BLaER1 treated with 17β-estradiol and CSF1 and Interleukin-3, amounts not matched to agents 10 nM and 100 nM (cell line): ENCODE measurements at regions not wholly inside any gene's neighbourhood (a gene's known extent, or its start where the extent isn't known, plus 50 kb on each side); places are given as distances from the start of the nearest gene placed in this dataset.
"Not testable (repeated sequence)": the region's sequence is repeated elsewhere in the genome, so short reads cannot be mapped to it uniquely, and the experiment has no call there.

Experiments used
- H3K27ac ChIP-seq, 11 experiments: shearing (Covaris generic); formaldehyde crosslinking; 2 replicates each; pipeline ENCODE4 v1.8.1; 2022
- H3K27me3 ChIP-seq, 11 experiments: shearing (Covaris generic); formaldehyde crosslinking; 2 replicates each; pipeline ENCODE4 v1.8.1; 2022
- H3K36me3 ChIP-seq, 11 experiments: shearing (Covaris generic); formaldehyde crosslinking; 2 replicates each; pipeline ENCODE4 v1.8.1; 2022
- H3K4me1 ChIP-seq, 10 experiments: shearing (Covaris generic); formaldehyde crosslinking; 2 replicates each; pipeline ENCODE4 v1.8.1; 2022
- H3K4me2 ChIP-seq, 11 experiments: shearing (Covaris generic); formaldehyde crosslinking; 2 replicates each; pipeline ENCODE4 v1.8.1; 2022
- H3K4me3 ChIP-seq, 10 experiments: shearing (Covaris generic); formaldehyde crosslinking; 2 replicates each; pipeline ENCODE4 v1.8.1; 2022
- H3K9ac ChIP-seq, 11 experiments: shearing (Covaris generic); formaldehyde crosslinking; 2 replicates each; pipeline ENCODE4 v1.8.1; 2022
- H3K9me3 ChIP-seq, 11 experiments: shearing (Covaris generic); formaldehyde crosslinking; replicated peaks in 1 of 11; 2 replicates each; pipeline ENCODE4 v1.8.1; 2022
- H4K20me1 ChIP-seq, 11 experiments: shearing (Covaris generic); formaldehyde crosslinking; 2 replicates each; pipeline ENCODE4 v1.8.1; 2022
- Cebpa-rat ChIP-seq, 11 experiments: shearing (Covaris generic); IDR thresholded peaks; 2 replicates each; pipeline ENCODE4 v1.8.1; 2022

GRCh38 chr13:111437417-111437816 lies 117.0 kb downstream of the TEX29 start:
- no peak overlapping the region for H3K27ac ChIP-seq
- no peak overlapping the region for H3K4me2 ChIP-seq
- H4K20me1 ChIP-seq = no peaks in the 10 kb centered on the region
- H3K36me3 ChIP-seq = no peaks in the 10 kb centered on the region
- H3K4me3 ChIP-seq = no peak overlapping the region
- H3K27me3 ChIP-seq = no peaks in the 10 kb centered on the region
- peaks cover 0 to 6% (median 4%) of the 10 kb centered on the region in 11 experiments; a peak in 14 of 22 replicates for H3K9me3 ChIP-seq
- no peak overlapping the region for H3K9ac ChIP-seq
- peaks cover 0 to 6% (median 2%) of the 10 kb centered on the region in 10 experiments; a peak in 11 of 20 replicates for H3K4me1 ChIP-seq
- TF ChIP-seq Cebpa-rat (IDR thresholded peaks at IDR 0.05) = no peak

- Histone ChIP-seq H3K27ac (no peak overlapping the region), H3K4me3 (no peak overlapping the region), H3K36me3 (no peaks in the 10 kb centered on the region), H3K4me1 (0 out of 20 replicates have a peak, but pooled peaks cover 0 to 4% (median 0%) of the 10 kb centered on the region in 10 experiments), H3K9ac (no peak overlapping the region), H3K9me3 (peaks cover 5 to 12% (median 10%) of the 10 kb centered on the region in 11 experiments; a peak in 20 of 22 replicates), H3K4me2 (no peak overlapping the region), H3K27me3 (no peaks in the 10 kb centered on the region), H4K20me1 (no peaks in the 10 kb centered on the region)
- no peak for TF ChIP-seq Cebpa-rat (IDR thresholded peaks at IDR 0.05)
These were observed 117.6 kb downstream of the TEX29 start for GRCh38 chr13:111437856-111438547.

- not testable (repeated sequence) for H3K27ac ChIP-seq, H3K4me1 ChIP-seq, H3K9ac ChIP-seq, H3K4me3 ChIP-seq, H3K36me3 ChIP-seq, H4K20me1 ChIP-seq, H3K4me2 ChIP-seq, H3K27me3 ChIP-seq
- peaks cover 16 to 31% (median 26%) of the 10 kb centered on the region in 11 experiments; a peak in 21 of 22 replicates for H3K9me3 ChIP-seq
These were observed 120.0 kb downstream of the TEX29 start for GRCh38 chr13:111440492-111440891.

- Histone ChIP-seq H3K36me3 (peaks cover 0 to 4% (median 0%) of the 10 kb centered on the region in 11 experiments; a peak in 1 of 22 replicates), H3K27me3 (no peaks in the 10 kb centered on the region), H3K9me3 (peaks cover 33 to 52% (median 45%) of the 10 kb centered on the region in 11 experiments), H4K20me1 (no peaks in the 10 kb centered on the region), H3K9ac (no peak overlapping the region), H3K27ac (no peak overlapping the region), H3K4me3 (no peak overlapping the region), H3K4me1 (no peaks in the 10 kb centered on the region), H3K4me2 (no peak overlapping the region)
- no peak for TF ChIP-seq Cebpa-rat (IDR thresholded peaks at IDR 0.05)
These were observed 123.5 kb downstream of the TEX29 start for GRCh38 chr13:111443981-111444380.

GRCh38 chr13:111448504-111448903 lies 128.1 kb downstream of the TEX29 start:
- H3K9me3 ChIP-seq = peaks cover 18 to 38% (median 32%) of the 10 kb centered on the region in 11 experiments
- no peaks in the 10 kb centered on the region for H3K27me3 ChIP-seq
- no peak for TF ChIP-seq Cebpa-rat (IDR thresholded peaks at IDR 0.05)
- H3K4me2 ChIP-seq = no peak overlapping the region
- no peaks in the 10 kb centered on the region for H4K20me1 ChIP-seq
- H3K27ac ChIP-seq = no peak overlapping the region
- H3K36me3 ChIP-seq = peaks cover 0 to 4% (median 0%) of the 10 kb centered on the region in 11 experiments; a peak in 1 of 22 replicates
- 0 out of 20 replicates have a peak, but pooled peaks cover 0 to 9% (median 0%) of the 10 kb centered on the region in 10 experiments for H3K4me1 ChIP-seq
- H3K9ac ChIP-seq = no peak overlapping the region
- H3K4me3 ChIP-seq = no peak overlapping the region

- Histone ChIP-seq H3K27ac (no peak overlapping the region), H3K27me3 (no peaks in the 10 kb centered on the region), H3K9me3 (peaks cover 18 to 41% (median 30%) of the 10 kb centered on the region in 11 experiments), H4K20me1 (no peaks in the 10 kb centered on the region), H3K9ac (no peak overlapping the region), H3K4me3 (no peak overlapping the region), H3K36me3 (peaks cover 0 to 4% (median 0%) of the 10 kb centered on the region in 11 experiments; a peak in 1 of 22 replicates), H3K4me2 (no peak overlapping the region), H3K4me1 (0 out of 20 replicates have a peak, but pooled peaks cover 0 to 9% (median 0%) of the 10 kb centered on the region in 10 experiments)
- no peak for TF ChIP-seq Cebpa-rat (IDR thresholded peaks at IDR 0.05)
These were observed 128.6 kb downstream of the TEX29 start for GRCh38 chr13:111449041-111449440.

GRCh38 chr13:111451402-111451801 lies 131.0 kb downstream of the TEX29 start:
- no peak for TF ChIP-seq Cebpa-rat (IDR thresholded peaks at IDR 0.05)
- H3K27me3 ChIP-seq = no peaks in the 10 kb centered on the region
- no peaks in the 10 kb centered on the region for H4K20me1 ChIP-seq
- peaks cover 0 to 4% (median 0%) of the 10 kb centered on the region in 11 experiments; a peak in 1 of 22 replicates for H3K36me3 ChIP-seq
- no peak overlapping the region for H3K9ac ChIP-seq
- peaks cover 20 to 51% (median 42%) of the 10 kb centered on the region in 11 experiments for H3K9me3 ChIP-seq
- no peak overlapping the region for H3K4me3 ChIP-seq
- 0 out of 20 replicates have a peak, but pooled peaks cover 0 to 9% (median 0%) of the 10 kb centered on the region in 10 experiments for H3K4me1 ChIP-seq
- no peak overlapping the region for H3K4me2 ChIP-seq
- H3K27ac ChIP-seq = no peak overlapping the region

- H3K36me3 ChIP-seq = no peaks in the 10 kb centered on the region
- H3K9ac ChIP-seq = no peak overlapping the region
- H3K4me2 ChIP-seq = no peak overlapping the region
- no peak overlapping the region for H3K4me3 ChIP-seq
- H3K27ac ChIP-seq = no peak overlapping the region
- H3K4me1 ChIP-seq = peaks cover 28 to 42% (median 36%) of the 10 kb centered on the region in 10 experiments
- H3K27me3 ChIP-seq = peaks cover 0 to 26% (median 0%) of the 10 kb centered on the region in 11 experiments; a peak in 3 of 22 replicates
- 0 out of 22 replicates have a peak, but pooled peaks cover 0 to 7% (median 0%) of the 10 kb centered on the region in 11 experiments for H4K20me1 ChIP-seq
- TF ChIP-seq Cebpa-rat (IDR thresholded peaks at IDR 0.05) = peak in 4 of 11 experiments; percentile 17 to 49 (median 40); a peak in 4 of 22 replicates
- peaks cover 14 to 47% (median 41%) of the 10 kb centered on the region in 11 experiments for H3K9me3 ChIP-seq
These were observed 136.2 kb downstream of the TEX29 start for GRCh38 chr13:111456452-111457230.
